Middle frontal gyrus (tissue), 1 donor: ENCODE measurements at regions not wholly inside any gene's neighbourhood (a gene's known extent, or its start where the extent isn't known, plus 50 kb on each side); places are given as distances from the start of the nearest gene placed in this dataset.
A peak's percentile ranks its signal among the peaks of the same experiment; 100 is the strongest.

Experiments used
- DNase-seq: peaks from one replicate; pipeline ENCODE4 v3.0.0-alpha.2; 2015; ENCODE audit warnings: low spot score; ENCODE audit errors: extremely low spot score

GRCh38 chr15:29959384-29960137 lies 123.2 kb upstream of the GOLGA8J start:
- DNase-seq = no peak

- DNase-seq = peak; percentile 65
These were observed 130.0 kb upstream of the TJP1 start for GRCh38 chr15:29952225-29952624.

GRCh38 chr15:29945943-29946596 lies 123.8 kb upstream of the TJP1 start:
- DNase-seq = no peak

- no peak for DNase-seq
These were observed 122.7 kb upstream of the TJP1 start for GRCh38 chr15:29944925-29945324.

GRCh38 chr15:29942548-29942947 lies 120.3 kb upstream of the TJP1 start:
- no peak for DNase-seq

GRCh38 chr15:29942143-29942542 lies 119.9 kb upstream of the TJP1 start:
- DNase-seq = no peak

- DNase-seq = no peak
These were observed 117.1 kb upstream of the TJP1 start for GRCh38 chr15:29939404-29939803.

- DNase-seq = no peak
These were observed 116.4 kb upstream of the TJP1 start for GRCh38 chr15:29938361-29939335.

GRCh38 chr15:29937956-29938355 lies 115.7 kb upstream of the TJP1 start:
- DNase-seq = no peak

GRCh38 chr15:29936353-29937049 lies 114.2 kb upstream of the TJP1 start:
- no peak for DNase-seq

- DNase-seq = no peak
These were observed 113.2 kb upstream of the TJP1 start for GRCh38 chr15:29935296-29936004.

- DNase-seq = no peak
These were observed 112.0 kb upstream of the TJP1 start for GRCh38 chr15:29934251-29934650.

GRCh38 chr15:29933042-29933803 lies 111.0 kb upstream of the TJP1 start:
- no peak for DNase-seq

- DNase-seq = no peak
These were observed 103.8 kb upstream of the TJP1 start for GRCh38 chr15:29926083-29926388.

- no peak for DNase-seq
These were observed 103.2 kb upstream of the TJP1 start for GRCh38 chr15:29925227-29926082.

GRCh38 chr15:29924750-29925149 lies 102.5 kb upstream of the TJP1 start:
- no peak for DNase-seq

- DNase-seq = no peak
These were observed 99.9 kb upstream of the TJP1 start for GRCh38 chr15:29922191-29922590.

- DNase-seq = no peak
These were observed 98.9 kb upstream of the TJP1 start for GRCh38 chr15:29921130-29921601.

GRCh38 chr15:29920515-29920914 lies 98.2 kb upstream of the TJP1 start:
- no peak for DNase-seq
